HG03457 (cell line): ENCODE measurements at regions not wholly inside any gene's neighbourhood (a gene's known extent, or its start where the extent isn't known, plus 50 kb on each side); places are given as distances from the start of the nearest gene placed in this dataset.
"Not testable (repeated sequence)": the region's sequence is repeated elsewhere in the genome, so short reads cannot be mapped to it uniquely, and the experiment has no call there.

ENCODE experiments used
- ATAC-seq: cut with Tn5 transposase; IDR thresholded peaks from one replicate; pipeline ENCODE4 v1.9.1; 2021; ENCODE audit warnings: moderate number of reproducible peaks; ENCODE audit not compliant: unreplicated experiment

- no peak for ATAC-seq
Observed at GRCh38 chrX:52261125-52261462, 76.4 kb downstream of the MAGED4 start.

- peak; percentile 99 for ATAC-seq
Observed at GRCh38 chrX:52261463-52262194, 76.9 kb downstream of the MAGED4 start.

- ATAC-seq, result no peak
Observed at GRCh38 chrX:52262195-52262546, 77.5 kb downstream of the MAGED4 start.

GRCh38 chrX:52263417-52263816, 78.7 kb downstream of the MAGED4 start:
- no peak for ATAC-seq

GRCh38 chrX:52265713-52266112, 81.0 kb downstream of the MAGED4 start:
- ATAC-seq, result no peak

- ATAC-seq, result not testable (repeated sequence)
Observed at GRCh38 chrX:52268502-52268901, 83.8 kb downstream of the MAGED4 start.

GRCh38 chrX:52270453-52271116, 85.9 kb downstream of the MAGED4 start:
- no peak for ATAC-seq

GRCh38 chrX:52271206-52271605, 86.5 kb downstream of the MAGED4 start:
- no peak for ATAC-seq

GRCh38 chrX:52277666-52278065, 91.2 kb upstream of the XAGE2 start:
- no peak for ATAC-seq

GRCh38 chrX:52280812-52281211, 88.0 kb upstream of the XAGE2 start:
- no peak for ATAC-seq

GRCh38 chrX:52284865-52285264, 84.0 kb upstream of the XAGE2 start:
- no peak for ATAC-seq

- not testable (repeated sequence) for ATAC-seq
Observed at GRCh38 chrX:52298968-52299367, 69.9 kb upstream of the XAGE2 start.

GRCh38 chrX:52308532-52308931, 60.3 kb upstream of the XAGE2 start:
- not testable (repeated sequence) for ATAC-seq
